ENCODE measurements at regions not wholly inside any gene's neighbourhood (a gene's known extent, or its start where the extent isn't known, plus 50 kb on each side); places are given as distances from the start of the nearest gene placed in this dataset.
A peak's percentile ranks its signal among the peaks of the same experiment; 100 is the strongest.

- no peak for DNase-seq
These were observed 80.5 kb downstream of the FASTKD2 start for GRCh38 chr2:206845877-206846276.

GRCh38 chr2:206846331-206846730 lies 80.9 kb downstream of the FASTKD2 start:
- DNase-seq, result no peak

- DNase-seq, result no peak
These were observed 81.8 kb downstream of the FASTKD2 start for GRCh38 chr2:206846981-206847834.

- DNase-seq, result no peak
These were observed 85.0 kb downstream of the FASTKD2 start for GRCh38 chr2:206850369-206850768.

- no peak for DNase-seq
These were observed 86.1 kb downstream of the FASTKD2 start for GRCh38 chr2:206851521-206851920.

- no peak for DNase-seq
These were observed 85.4 kb upstream of the CPO start for GRCh38 chr2:206853915-206854314.

GRCh38 chr2:206855585-206856433 lies 83.5 kb upstream of the CPO start:
- no peak for DNase-seq

- DNase-seq, result peak; percentile 4
These were observed 82.8 kb upstream of the CPO start for GRCh38 chr2:206856513-206856912.

- no peak for DNase-seq
These were observed 80.5 kb upstream of the CPO start for GRCh38 chr2:206858687-206859329.

- no peak for DNase-seq
These were observed 80.0 kb upstream of the CPO start for GRCh38 chr2:206859330-206859739.

- DNase-seq, result no peak
These were observed 76.1 kb upstream of the CPO start for GRCh38 chr2:206863196-206863595.

- no peak for DNase-seq
These were observed 75.6 kb upstream of the CPO start for GRCh38 chr2:206863716-206864115.

GRCh38 chr2:206867006-206867405 lies 72.3 kb upstream of the CPO start:
- DNase-seq, result no peak

GRCh38 chr2:206869824-206870495 lies 69.4 kb upstream of the CPO start:
- no peak for DNase-seq

GRCh38 chr2:206873423-206873822 lies 65.9 kb upstream of the CPO start:
- no peak for DNase-seq

- no peak for DNase-seq
These were observed 63.6 kb upstream of the CPO start for GRCh38 chr2:206875701-206876100.

- DNase-seq, result no peak
These were observed 63.0 kb upstream of the CPO start for GRCh38 chr2:206876216-206876860.

- DNase-seq, result no peak
These were observed 57.5 kb upstream of the CPO start for GRCh38 chr2:206881708-206882410.

- DNase-seq, result no peak
These were observed 52.6 kb upstream of the CPO start for GRCh38 chr2:206886696-206887095.

GRCh38 chr2:206887745-206888144 lies 51.6 kb upstream of the CPO start:
- DNase-seq, result no peak
